Neural cell (in vitro differentiated cells): ENCODE measurements at regions not wholly inside any gene's neighbourhood (a gene's known extent, or its start where the extent isn't known, plus 50 kb on each side); places are given as distances from the start of the nearest gene placed in this dataset.

Experiments
- H2AFZ ChIP-seq: fragments of 200-600, 300-800 bp; sonication (generic), shearing (Covaris generic); 2 replicates; pipeline ENCODE4 v1.6.0; 2014; ENCODE audit warnings: low read depth, mild to moderate bottlenecking, antibody characterized with exemption, low read length, moderate library complexity
- H3F3A ChIP-seq: fragments of 200-600 bp; shearing (Covaris generic); 2 replicates; pipeline ENCODE4 v1.6.1; 2016; ENCODE audit warnings: mild to moderate bottlenecking, moderate library complexity, mixed read lengths, antibody characterized with exemption, low read length; ENCODE audit not compliant: insufficient read depth, poor library complexity, severe bottlenecking
- H3K27ac ChIP-seq: fragments of 200-600, 300-800 bp; sonication (generic), shearing (Covaris generic); 2 replicates; pipeline ENCODE4 v1.5.1; 2014; ENCODE audit warnings: mild to moderate bottlenecking, low read length, moderate library complexity
- H3K27me3 ChIP-seq: fragments of 300-800, 200-600 bp; sonication (generic), shearing (Covaris generic); 2 replicates; pipeline ENCODE4 v1.6.0; 2014; ENCODE audit warnings: mild to moderate bottlenecking, low read depth, low read length, moderate library complexity; ENCODE audit not compliant: insufficient read depth
- H3K36me3 ChIP-seq: fragments of 300-800, 200-600 bp; sonication (generic), shearing (Covaris generic); 2 replicates; pipeline ENCODE4 v1.5.1; 2014; ENCODE audit warnings: mild to moderate bottlenecking, antibody characterized with exemption, low read length, moderate library complexity; ENCODE audit not compliant: insufficient read depth
- H3K4me2 ChIP-seq: fragments of 300-800, 200-600 bp; sonication (generic), shearing (Covaris generic); 2 replicates; pipeline ENCODE4 v1.6.0; 2014; ENCODE audit warnings: mild to moderate bottlenecking, low read length
- H3K4me3 ChIP-seq: fragments of 300-800, 200-600 bp; sonication (generic), shearing (Covaris generic); 2 replicates; pipeline ENCODE4 v1.5.1; 2014; ENCODE audit warnings: mild to moderate bottlenecking, low read length, moderate library complexity
- H3K79me2 ChIP-seq: fragments of 200-600 bp; shearing (Covaris generic); replicated peaks from 2 replicates; pipeline ENCODE4 v1.6.0; 2014; ENCODE audit warnings: mild to moderate bottlenecking, low read length, moderate library complexity; ENCODE audit not compliant: insufficient read depth
- H3K9ac ChIP-seq: fragments of 300-800, 200-600 bp; sonication (generic), shearing (Covaris generic); 2 replicates; pipeline ENCODE4 v1.6.1; 2016; ENCODE audit warnings: mild to moderate bottlenecking, low read length, mixed read lengths
- H3K9me2 ChIP-seq: fragments of 200-600 bp; shearing (Covaris generic); 2 replicates; pipeline ENCODE4 v1.6.1; 2016; ENCODE audit warnings: mild to moderate bottlenecking, low read length, mixed read lengths; ENCODE audit not compliant: insufficient read depth
- H3K9me3 ChIP-seq: fragments of 200-600, 300-800 bp; sonication (generic), shearing (Covaris generic); 2 replicates; pipeline ENCODE4 v1.6.1; 2016; ENCODE audit warnings: mild to moderate bottlenecking, mixed run types, low read length, moderate library complexity, mixed read lengths
- H4K20me1 ChIP-seq: fragments of 200-600 bp; shearing (Covaris generic); 2 replicates; pipeline ENCODE4 v1.6.1; 2016; ENCODE audit warnings: mild to moderate bottlenecking, mixed run types; ENCODE audit not compliant: insufficient read depth
- EP300 ChIP-seq: fragments of 450-650 bp; conservative IDR thresholded peaks from 2 replicates; pipeline ENCODE4 v1.6.1; 2014; ENCODE audit warnings: antibody characterized with exemption, mild to moderate bottlenecking, moderate library complexity; ENCODE audit not compliant: poor library complexity, severe bottlenecking
- EZH2 ChIP-seq: fragments of 200-600, 300-800 bp; shearing (Covaris generic), sonication (generic); IDR thresholded peaks from 2 replicates; pipeline ENCODE4 v1.6.1; 2014; ENCODE audit warnings: antibody characterized with exemption, low read length, borderline replicate concordance, mild to moderate bottlenecking; ENCODE audit not compliant: insufficient read depth, poor library complexity, severe bottlenecking
- MXI1 ChIP-seq: fragments of 450-650 bp; conservative IDR thresholded peaks from 2 replicates; pipeline ENCODE4 v1.6.1; 2014; ENCODE audit warnings: antibody characterized with exemption, mild to moderate bottlenecking; ENCODE audit not compliant: poor library complexity, severe bottlenecking
- POLR2AphosphoS5 ChIP-seq: IDR thresholded peaks from 2 replicates; pipeline ENCODE4 v1.6.1; 2012
- RAD21 ChIP-seq: fragments of 450-650 bp; conservative IDR thresholded peaks from 2 replicates; pipeline ENCODE4 v1.6.1; 2014; ENCODE audit warnings: antibody characterized with exemption, mild to moderate bottlenecking, moderate library complexity
- REST ChIP-seq: IDR thresholded peaks from 2 replicates; pipeline ENCODE4 v1.6.1; 2012; ENCODE audit warnings: borderline replicate concordance
- SMC3 ChIP-seq: fragments of 450-650 bp; conservative IDR thresholded peaks from 2 replicates; pipeline ENCODE4 v1.6.1; 2014; ENCODE audit warnings: antibody characterized with exemption, mild to moderate bottlenecking, moderate library complexity; ENCODE audit not compliant: poor library complexity
- TAF1 ChIP-seq: IDR thresholded peaks from 2 replicates; pipeline ENCODE4 v1.6.1; 2012; ENCODE audit warnings: low read depth
- TF ChIP-seq, protein P1 (sequence below): fragments of 450-650 bp; IDR thresholded peaks from 2 replicates; pipeline ENCODE4 v1.5.1; 2014; ENCODE audit warnings: antibody characterized with exemption, mild to moderate bottlenecking, moderate library complexity; ENCODE audit not compliant: poor library complexity, severe bottlenecking

- Histone ChIP-seq H3K9ac (no peak overlapping the region), H3K4me2 (no peak overlapping the region), H3K9me2 (no peaks in the 10 kb centered on the region), H3K79me2 (no peaks in the 10 kb centered on the region), H3K27me3 (no peaks in the 10 kb centered on the region), H3K4me3 (no peak overlapping the region), H3K27ac (no peak overlapping the region), H4K20me1 (no peaks in the 10 kb centered on the region), H3F3A (no peaks in the 10 kb centered on the region), H3K9me3 (no peaks in the 10 kb centered on the region), H2AFZ (no peak overlapping the region), H3K36me3 (no peaks in the 10 kb centered on the region)
- TF ChIP-seq TAF1: no peak
- no peak for TF ChIP-seq EZH2
- no peak for TF ChIP-seq EP300
- TF ChIP-seq, protein P1, sequence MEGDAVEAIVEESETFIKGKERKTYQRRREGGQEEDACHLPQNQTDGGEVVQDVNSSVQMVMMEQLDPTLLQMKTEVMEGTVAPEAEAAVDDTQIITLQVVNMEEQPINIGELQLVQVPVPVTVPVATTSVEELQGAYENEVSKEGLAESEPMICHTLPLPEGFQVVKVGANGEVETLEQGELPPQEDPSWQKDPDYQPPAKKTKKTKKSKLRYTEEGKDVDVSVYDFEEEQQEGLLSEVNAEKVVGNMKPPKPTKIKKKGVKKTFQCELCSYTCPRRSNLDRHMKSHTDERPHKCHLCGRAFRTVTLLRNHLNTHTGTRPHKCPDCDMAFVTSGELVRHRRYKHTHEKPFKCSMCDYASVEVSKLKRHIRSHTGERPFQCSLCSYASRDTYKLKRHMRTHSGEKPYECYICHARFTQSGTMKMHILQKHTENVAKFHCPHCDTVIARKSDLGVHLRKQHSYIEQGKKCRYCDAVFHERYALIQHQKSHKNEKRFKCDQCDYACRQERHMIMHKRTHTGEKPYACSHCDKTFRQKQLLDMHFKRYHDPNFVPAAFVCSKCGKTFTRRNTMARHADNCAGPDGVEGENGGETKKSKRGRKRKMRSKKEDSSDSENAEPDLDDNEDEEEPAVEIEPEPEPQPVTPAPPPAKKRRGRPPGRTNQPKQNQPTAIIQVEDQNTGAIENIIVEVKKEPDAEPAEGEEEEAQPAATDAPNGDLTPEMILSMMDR: no peak
- TF ChIP-seq RAD21: no peak
- TF ChIP-seq SMC3: no peak
- TF ChIP-seq MXI1: no peak
- no peak for TF ChIP-seq POLR2AphosphoS5
These were observed 142.8 kb upstream of the STT3B start for GRCh38 chr3:31389939-31390338.

GRCh38 chr3:31390466-31390865, 142.3 kb upstream of the STT3B start:
- Histone ChIP-seq H3K27me3 (no peaks in the 10 kb centered on the region), H3K9me2 (no peaks in the 10 kb centered on the region), H3K4me3 (no peak overlapping the region), H3K36me3 (no peaks in the 10 kb centered on the region), H3F3A (no peaks in the 10 kb centered on the region), H2AFZ (no peak overlapping the region), H3K9ac (no peak overlapping the region), H4K20me1 (no peaks in the 10 kb centered on the region), H3K79me2 (no peaks in the 10 kb centered on the region), H3K9me3 (no peaks in the 10 kb centered on the region), H3K4me2 (no peak overlapping the region), H3K27ac (no peak overlapping the region)
- no peak for TF ChIP-seq REST
- TF ChIP-seq EZH2: no peak
- no peak for TF ChIP-seq EP300
- TF ChIP-seq POLR2AphosphoS5: no peak
- no peak for TF ChIP-seq RAD21
- no peak for TF ChIP-seq TAF1
- TF ChIP-seq MXI1: no peak
- TF ChIP-seq, protein P1: no peak
- TF ChIP-seq SMC3: no peak
